T-cell (primary cell): ENCODE measurements at regions not wholly inside any gene's neighbourhood (a gene's known extent, or its start where the extent isn't known, plus 50 kb on each side); places are given as distances from the start of the nearest gene placed in this dataset.
"Not testable (repeated sequence)": the region's sequence is repeated elsewhere in the genome, so short reads cannot be mapped to it uniquely, and the experiment has no call there.

Experiments used
- ATAC-seq, 4 experiments: fragments of 200-7000 bp in 3 of 4; fragments of 150-1000 bp in 1 of 4; cut with Tn5 transposase; replicated peaks in 1 of 4; 1 replicate in 3 of 4; 2 replicates in 1 of 4; pipeline ENCODE4 v1.10.0; 2021; ENCODE audit warnings: moderate library complexity in 3 of 4, mild to moderate bottlenecking in 2 of 4, moderate number of reproducible peaks in 1 of 4
- CTCF ChIA-PET, 2 donors: fragments of 300-600 bp; sonication (Branson Sonifier 250); formaldehyde crosslinking; loops; one replicate each; lab custom pipeline; 2022; ENCODE audit warnings: antibody characterized with exemption in 2 of 2; lab: Charles Lee
- POLR2A ChIA-PET, 2 donors: fragments of 300-600 bp; sonication (Branson Sonifier 250); formaldehyde crosslinking; loops; one replicate each; lab custom pipeline; 2022; ENCODE audit warnings: antibody characterized with exemption in 2 of 2; lab: Charles Lee
- DNase-seq, 35 experiments: peaks; one replicate each; pipeline versions ENCODE4 v3.0.0 to v3.0.0-alpha.2; 2013 to 2023
- H3K27ac ChIP-seq: one replicate; pipeline ENCODE4 v1.5.1; 2013; ENCODE audit warnings: low read length
- H3K27me3 ChIP-seq, 2 experiments: replicated peaks in 1 of 2; 1 replicate in 1 of 2; 2 replicates in 1 of 2; pipeline versions ENCODE4 v1.6.1 to v1.7.0; 2013; ENCODE audit warnings: low read length in 1 of 2, mixed read lengths in 1 of 2; ENCODE audit not compliant: control insufficient read depth in 2 of 2, insufficient read depth in 2 of 2; ENCODE audit errors: extremely low read depth in 1 of 2
- H3K36me3 ChIP-seq, 2 donors: 1 replicate in 1 of 2; 2 replicates in 1 of 2; pipeline versions ENCODE4 v1.6.1 to v1.7.0; 2013; ENCODE audit warnings: low read length in 1 of 2; ENCODE audit not compliant: control insufficient read depth in 2 of 2, insufficient read depth in 1 of 2; ENCODE audit errors: extremely low read depth in 1 of 2
- H3K4me1 ChIP-seq, 2 experiments: 1 replicate in 1 of 2; 2 replicates in 1 of 2; pipeline versions ENCODE4 v1.6.1 to v1.7.0; 2013; ENCODE audit warnings: low read length in 2 of 2, mixed read lengths in 1 of 2; ENCODE audit not compliant: insufficient read depth in 2 of 2, control insufficient read depth in 1 of 2; ENCODE audit errors: extremely low read depth in 1 of 2
- H3K4me3 ChIP-seq, 2 donors: 1 replicate in 1 of 2; 2 replicates in 1 of 2; pipeline versions ENCODE4 v1.5.1 to v1.7.0; 2013; ENCODE audit warnings: mild to moderate bottlenecking in 2 of 2, low read length in 1 of 2, moderate library complexity in 1 of 2; ENCODE audit not compliant: control insufficient read depth in 1 of 2; ENCODE audit errors: extremely low read depth in 1 of 2
- H3K9me3 ChIP-seq: 2 replicates; pipeline ENCODE4 v1.7.0; 2013
- H3K27ac Mint-ChIP-seq, 2 donors: one replicate each; pipeline ENCODE4 v1.8.0; 2020 to 2021; ENCODE audit warnings: mild to moderate bottlenecking in 2 of 2, mixed read lengths in 2 of 2
- H3K27me3 Mint-ChIP-seq, 2 donors: one replicate each; pipeline ENCODE4 v1.8.0; 2021 to 2022; ENCODE audit warnings: mixed read lengths in 2 of 2
- H3K36me3 Mint-ChIP-seq: one replicate; pipeline ENCODE4 v1.8.0; 2021; ENCODE audit warnings: mixed read lengths
- H3K4me1 Mint-ChIP-seq, 3 donors: one replicate each; pipeline ENCODE4 v1.8.0; 2020 to 2022; ENCODE audit warnings: mixed read lengths in 3 of 3, mild to moderate bottlenecking in 1 of 3
- H3K4me3 Mint-ChIP-seq, 3 donors: one replicate each; pipeline ENCODE4 v1.8.0; 2020 to 2022; ENCODE audit warnings: mild to moderate bottlenecking in 3 of 3, mixed read lengths in 3 of 3, moderate library complexity in 3 of 3
- H3K9me3 Mint-ChIP-seq, 3 donors: one replicate each; pipeline ENCODE4 v1.8.0; 2020 to 2022; ENCODE audit warnings: mixed read lengths in 3 of 3
- WGBS: methylation state at CpG from one replicate; pipeline ENCODE4 v1.1.5; 2013; ENCODE audit warnings: missing lambda C conversion rate; ENCODE audit not compliant: insufficient coverage; 5-methylcytosine and 5-hydroxymethylcytosine counted together

GRCh38 chr7:76117306-76117991, 69.5 kb downstream of the MDH2 start:
- peaks cover 11 to 13% (median 12%) of the 10 kb centered on the region in 3 donors for H3K4me1 Mint-ChIP-seq
- CTCF ChIA-PET: not testable (repeated sequence)

GRCh38 chr7:76118253-76119036, 70.5 kb downstream of the MDH2 start:
- DNase-seq, H3K4me3 ChIP-seq, H3K27me3 ChIP-seq, H3K4me3 Mint-ChIP-seq, H3K27ac Mint-ChIP-seq, ATAC-seq, H3K9me3 ChIP-seq, H3K9me3 Mint-ChIP-seq, H3K36me3 Mint-ChIP-seq, H3K27ac ChIP-seq, H3K36me3 ChIP-seq, H3K27me3 Mint-ChIP-seq, CTCF ChIA-PET, POLR2A ChIA-PET, H3K4me1 ChIP-seq: not testable (repeated sequence)
- H3K4me1 Mint-ChIP-seq: peaks cover 16 to 18% (median 18%) of the 10 kb centered on the region in 3 donors
- WGBS: 100% methylated on average over 2 of the region's 8 CpGs

More at GRCh38 chr7:76117306-76117991, 69.5 kb downstream of the MDH2 start:
- ATAC-seq, H3K9me3 ChIP-seq, H3K27me3 Mint-ChIP-seq, H3K9me3 Mint-ChIP-seq, H3K27ac Mint-ChIP-seq, H3K27ac ChIP-seq, H3K4me1 ChIP-seq, H3K36me3 ChIP-seq, H3K36me3 Mint-ChIP-seq, H3K4me3 ChIP-seq, DNase-seq, H3K4me3 Mint-ChIP-seq, H3K27me3 ChIP-seq: not testable (repeated sequence)
- no CpG with 5 or more reads among the region's 5 CpGs for WGBS
- POLR2A ChIA-PET: interaction anchor here in 1 of 2 donors (0.6 kb wide), 1 partner anchor 295 kb away, joined by 4 read pairs; no protein-coding TSS in a partner anchor

GRCh38 chr7:76121044-76121443, 73.1 kb downstream of the MDH2 start:
- H3K9me3 Mint-ChIP-seq: no peaks in the 10 kb centered on the region
- ChIA-PET POLR2A (no interaction called here), CTCF (no interaction called here)
- no peak overlapping the region for H3K4me3 Mint-ChIP-seq
- DNase-seq: no peak
- H3K4me1 ChIP-seq: peaks cover 0 to 9% of the 10 kb centered on the region in 2 experiments
- no peaks in the 10 kb centered on the region for H3K36me3 Mint-ChIP-seq
- H3K4me1 Mint-ChIP-seq: peaks cover 16 to 18% (median 18%) of the 10 kb centered on the region in 3 donors
- ATAC-seq: no peak
- no peak overlapping the region for H3K27ac ChIP-seq
- peaks cover 0 to 7% of the 10 kb centered on the region in 2 experiments for H3K27me3 ChIP-seq
- H3K27ac Mint-ChIP-seq: peak overlapping the region in 1 of 2 donors; percentile 8
- H3K36me3 ChIP-seq: no peaks in the 10 kb centered on the region
- H3K4me3 ChIP-seq: no peak overlapping the region
- 53% methylated on average over 2 of the region's 3 CpGs for WGBS
- no peaks in the 10 kb centered on the region for H3K27me3 Mint-ChIP-seq
- no peaks in the 10 kb centered on the region for H3K9me3 ChIP-seq

- peaks cover 0 to 7% of the 10 kb centered on the region in 2 experiments for H3K27me3 ChIP-seq
- H3K27ac ChIP-seq: no peak overlapping the region
- no peak overlapping the region for H3K4me3 ChIP-seq
- H3K36me3 ChIP-seq: no peaks in the 10 kb centered on the region
- Mint-ChIP-seq H3K4me1 (peaks cover 16 to 18% (median 18%) of the 10 kb centered on the region in 3 donors), H3K36me3 (no peaks in the 10 kb centered on the region), H3K9me3 (no peaks in the 10 kb centered on the region), H3K27me3 (no peaks in the 10 kb centered on the region), H3K27ac (peak overlapping the region in 1 of 2 donors; percentile 59), H3K4me3 (no peak overlapping the region)
- ATAC-seq: peak in 1 of 4 experiments; percentile 46
- peaks cover 0 to 9% of the 10 kb centered on the region in 2 experiments for H3K4me1 ChIP-seq
- no peaks in the 10 kb centered on the region for H3K9me3 ChIP-seq
- 65% methylated on average over 2 of the region's 3 CpGs for WGBS
- POLR2A ChIA-PET: interaction anchor here in 1 of 2 donors (0.6 kb wide), 1 partner anchor 1838 kb away, joined by 8 read pairs; no protein-coding TSS in a partner anchor
- CTCF ChIA-PET: no interaction called here
- no peak for DNase-seq
Measured at GRCh38 chr7:76122516-76123239, 74.8 kb downstream of the MDH2 start.

GRCh38 chr7:76123316-76123715, 75.4 kb downstream of the MDH2 start:
- H3K9me3 ChIP-seq: no peaks in the 10 kb centered on the region
- no peak overlapping the region for H3K27ac ChIP-seq
- H3K4me3 ChIP-seq: no peak overlapping the region
- 100% methylated on average over 2 of the region's 4 CpGs for WGBS
- POLR2A ChIA-PET: interaction anchor here in 1 of 2 donors (0.6 kb wide), 1 partner anchor 1837 kb away, joined by 8 read pairs; no protein-coding TSS in a partner anchor
- H3K36me3 ChIP-seq: no peaks in the 10 kb centered on the region
- H3K4me1 ChIP-seq: peaks cover 0 to 9% of the 10 kb centered on the region in 2 experiments
- ATAC-seq (no peak), DNase-seq (no peak)
- Mint-ChIP-seq H3K4me3 (no peak overlapping the region), H3K27ac (no peak overlapping the region), H3K27me3 (no peaks in the 10 kb centered on the region), H3K36me3 (no peaks in the 10 kb centered on the region), H3K4me1 (peaks cover 16 to 18% (median 18%) of the 10 kb centered on the region in 3 donors), H3K9me3 (no peaks in the 10 kb centered on the region)
- CTCF ChIA-PET: no interaction called here
- H3K27me3 ChIP-seq: peaks cover 0 to 7% of the 10 kb centered on the region in 2 experiments

- no peak for ATAC-seq
- no peaks in the 10 kb centered on the region for H3K36me3 Mint-ChIP-seq
- no peaks in the 10 kb centered on the region for H3K9me3 Mint-ChIP-seq
- no peaks in the 10 kb centered on the region for H3K9me3 ChIP-seq
- ChIA-PET POLR2A (no interaction called here), CTCF (interaction anchor here in 1 of 2 donors (0.6 kb wide), 1 partner anchor 27 kb away, joined by 8 read pairs; no protein-coding TSS in a partner anchor)
- no peaks in the 10 kb centered on the region for H3K36me3 ChIP-seq
- no peak overlapping the region for H3K4me3 Mint-ChIP-seq
- no peak overlapping the region for H3K4me3 ChIP-seq
- DNase-seq: no peak
- no CpG with 5 or more reads among the region's 2 CpGs for WGBS
- H3K27me3 Mint-ChIP-seq: peaks cover 0 to 5% of the 10 kb centered on the region in 2 donors
- H3K4me1 Mint-ChIP-seq: peaks cover 18 to 22% (median 18%) of the 10 kb centered on the region in 3 donors
- H3K4me1 ChIP-seq: peaks cover 0 to 9% of the 10 kb centered on the region in 2 experiments
- H3K27ac ChIP-seq: no peak overlapping the region
- peaks cover 0 to 2% of the 10 kb centered on the region in 2 experiments for H3K27me3 ChIP-seq
- no peak overlapping the region for H3K27ac Mint-ChIP-seq
Measured at GRCh38 chr7:76125560-76125959, 76.1 kb upstream of the SRRM3 start.
